ENCODE measurements at regions not wholly inside any gene's neighbourhood (a gene's known extent, or its start where the extent isn't known, plus 50 kb on each side); places are given as distances from the start of the nearest gene placed in this dataset.

- no peaks in the 10 kb centered on the region for H3K9me3 ChIP-seq
- H3K4me3 ChIP-seq, result no peak overlapping the region
- TF ChIP-seq EP300 (IDR thresholded peaks at IDR 0.05), result no peak
- no peak for TF ChIP-seq POLR2AphosphoS5 (IDR thresholded peaks at IDR 0.05)
- no peak for TF ChIP-seq CTCF (IDR thresholded peaks at IDR 0.05)
- TF ChIP-seq POLR2A (IDR thresholded peaks at IDR 0.05), result no peak
- no peak overlapping the region for H3K27ac ChIP-seq
- H3K27me3 ChIP-seq, result no peaks in the 10 kb centered on the region
- WGBS, 2 donors (ENCODE audit: low coverage in 1 of 2), result 54 to 64% methylated on average over 3 to 4 of the region's 4 CpGs
- no peaks in the 10 kb centered on the region for H3K36me3 ChIP-seq
- ATAC-seq, result no peak
- no peaks in the 10 kb centered on the region for H3K4me1 ChIP-seq
Measured at GRCh38 chr7:13091974-13092707, 404.7 kb downstream of the ARL4A start.

DNA sequence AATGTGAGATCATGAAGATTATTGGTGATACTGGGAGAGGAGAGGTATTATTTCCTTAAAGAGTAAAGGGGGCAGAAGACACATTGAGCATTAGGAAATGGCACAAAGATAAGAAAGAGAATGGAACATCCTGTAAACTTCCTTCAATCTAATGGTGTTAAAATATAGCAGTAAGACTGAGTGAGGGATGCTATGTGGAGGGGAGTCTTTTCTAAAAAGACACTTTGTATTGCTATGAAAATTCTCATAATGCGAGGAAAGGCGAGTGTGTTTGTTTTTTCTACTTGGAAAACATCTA is 405.2 kb downstream of the ARL4A start:
- Histone ChIP-seq H3K36me3 (no peaks in the 10 kb centered on the region), H3K27me3 (no peaks in the 10 kb centered on the region), H3K4me1 (no peaks in the 10 kb centered on the region), H3K27ac (no peak overlapping the region), H3K9me3 (no peaks in the 10 kb centered on the region), H3K4me3 (no peak overlapping the region)
- TF ChIP-seq EP300 (IDR thresholded peaks at IDR 0.05) (no peak), POLR2A (IDR thresholded peaks at IDR 0.05) (no peak), CTCF (IDR thresholded peaks at IDR 0.05) (no peak), POLR2AphosphoS5 (IDR thresholded peaks at IDR 0.05) (no peak)
- no peak for ATAC-seq
- 62 to 80% methylated on average over 2 of the region's 2 CpGs for WGBS, 2 donors (ENCODE audit: low coverage in 1 of 2)

DNA sequence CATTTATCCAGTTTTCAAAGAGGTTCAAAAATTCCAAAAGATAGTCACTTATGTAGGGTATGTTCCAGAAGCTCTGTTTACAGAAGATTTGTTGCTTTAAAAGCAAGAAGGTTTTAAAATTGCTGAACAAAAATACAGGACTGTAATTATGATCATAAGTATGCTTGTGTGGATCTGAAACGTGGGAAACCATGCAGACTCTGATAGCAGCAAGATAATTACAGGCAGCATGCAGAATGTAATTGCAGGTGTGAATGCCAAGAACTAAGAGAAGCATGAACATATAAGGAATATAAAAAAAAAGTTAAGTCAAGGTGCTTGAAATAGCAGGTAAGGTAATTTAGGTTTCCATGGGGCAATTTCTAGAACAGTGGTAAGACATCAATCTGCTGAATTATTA is 405.7 kb downstream of the ARL4A start:
- Histone ChIP-seq H3K9me3 (no peaks in the 10 kb centered on the region), H3K27me3 (no peaks in the 10 kb centered on the region), H3K36me3 (no peaks in the 10 kb centered on the region), H3K27ac (no peak overlapping the region), H3K4me1 (no peaks in the 10 kb centered on the region), H3K4me3 (no peak overlapping the region)
- WGBS, 2 donors (ENCODE audit: low coverage in 1 of 2), result 21 to 43% methylated on average over 1 of the region's 1 CpG
- no peak for TF ChIP-seq CTCF (IDR thresholded peaks at IDR 0.05)
- no peak for TF ChIP-seq EP300 (IDR thresholded peaks at IDR 0.05)
- no peak for TF ChIP-seq POLR2AphosphoS5 (IDR thresholded peaks at IDR 0.05)
- TF ChIP-seq POLR2A (IDR thresholded peaks at IDR 0.05), result no peak
- ATAC-seq, result no peak

DNA sequence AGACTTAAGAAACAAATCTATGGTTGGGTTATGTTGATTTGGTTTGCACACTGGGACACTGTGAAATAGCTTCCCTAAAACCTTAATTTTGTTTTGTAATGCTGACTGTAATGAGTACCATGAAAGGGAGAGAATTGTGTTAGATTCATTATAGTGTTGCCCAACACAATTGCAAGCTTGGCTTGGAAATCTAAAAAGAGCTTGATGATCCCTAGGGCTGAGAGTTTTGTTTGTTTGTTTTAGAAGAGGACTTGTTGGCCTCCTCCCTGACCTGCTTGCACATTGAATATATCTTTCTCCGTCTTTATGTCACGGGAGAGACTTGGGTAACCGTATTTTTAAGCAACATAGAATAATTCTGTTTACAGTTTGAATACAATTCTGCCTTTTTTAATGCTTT is 410.1 kb downstream of the ARL4A start:
- no peak overlapping the region for H3K4me3 ChIP-seq
- ATAC-seq, result no peak
- H3K36me3 ChIP-seq, result no peaks in the 10 kb centered on the region
- H3K27me3 ChIP-seq, result no peaks in the 10 kb centered on the region
- 70 to 85% methylated on average over 3 of the region's 3 CpGs for WGBS, 2 donors (ENCODE audit: low coverage in 1 of 2)
- TF ChIP-seq EP300 (IDR thresholded peaks at IDR 0.05), result no peak
- no peak for TF ChIP-seq POLR2A (IDR thresholded peaks at IDR 0.05)
- no peak for TF ChIP-seq CTCF (IDR thresholded peaks at IDR 0.05)
- TF ChIP-seq POLR2AphosphoS5 (IDR thresholded peaks at IDR 0.05), result no peak
- no peak overlapping the region for H3K27ac ChIP-seq
- H3K4me1 ChIP-seq, result no peaks in the 10 kb centered on the region
- H3K9me3 ChIP-seq, result no peaks in the 10 kb centered on the region

DNA sequence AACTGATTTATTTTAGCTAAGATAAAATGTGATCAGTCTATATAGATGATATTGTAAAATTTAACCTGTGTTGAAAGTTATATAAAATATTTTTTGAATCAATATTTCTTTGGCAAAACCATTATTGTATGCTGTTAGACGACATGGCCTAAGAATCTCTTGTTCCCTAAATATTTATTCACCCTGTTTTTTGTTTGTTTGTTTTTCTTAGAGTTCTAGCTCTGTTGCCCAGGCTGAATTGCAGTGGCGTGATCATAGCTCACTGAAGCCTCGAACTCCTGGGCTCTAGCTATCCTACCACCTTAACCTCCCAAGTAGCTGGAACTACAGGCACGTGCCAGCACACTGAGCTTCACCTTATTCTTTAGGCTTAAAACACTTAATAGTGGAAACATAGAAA is 410.7 kb downstream of the ARL4A start:
- H3K36me3 ChIP-seq, result no peaks in the 10 kb centered on the region
- H3K4me1 ChIP-seq, result no peaks in the 10 kb centered on the region
- no peaks in the 10 kb centered on the region for H3K27me3 ChIP-seq
- 64 to 89% methylated on average over 2 to 4 of the region's 4 CpGs for WGBS, 2 donors (ENCODE audit: low coverage in 1 of 2)
- no peaks in the 10 kb centered on the region for H3K9me3 ChIP-seq
- H3K4me3 ChIP-seq, result no peak overlapping the region
- TF ChIP-seq POLR2AphosphoS5 (IDR thresholded peaks at IDR 0.05), result no peak
- no peak for TF ChIP-seq POLR2A (IDR thresholded peaks at IDR 0.05)
- TF ChIP-seq CTCF (IDR thresholded peaks at IDR 0.05), result no peak
- TF ChIP-seq EP300 (IDR thresholded peaks at IDR 0.05), result no peak
- ATAC-seq, result no peak
- no peak overlapping the region for H3K27ac ChIP-seq
